ENCODE measurements at regions not wholly inside any gene's neighbourhood (a gene's known extent, or its start where the extent isn't known, plus 50 kb on each side); places are given as distances from the start of the nearest gene placed in this dataset.

DNA sequence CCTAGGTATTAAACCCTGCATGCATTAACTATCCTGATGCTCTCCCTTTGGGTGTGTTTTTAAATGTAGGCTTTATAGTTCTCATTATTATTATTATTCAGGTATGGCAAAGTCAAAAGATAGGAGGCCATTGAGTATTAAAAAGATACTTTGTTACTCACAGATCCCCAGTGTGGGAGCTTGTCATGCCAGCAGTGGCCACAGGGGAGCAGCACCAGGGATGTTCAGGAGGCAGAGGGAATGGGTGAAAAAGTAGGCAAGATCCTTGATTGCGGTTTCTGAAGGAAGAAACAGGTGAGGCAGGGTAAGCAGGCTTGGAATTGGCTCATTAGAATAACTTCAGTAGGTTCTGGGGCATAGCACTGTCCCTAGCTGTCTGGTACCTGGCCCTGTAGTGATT lies 382.2 kb downstream of the MED13L start:
- TF ChIP-seq, protein P1, sequence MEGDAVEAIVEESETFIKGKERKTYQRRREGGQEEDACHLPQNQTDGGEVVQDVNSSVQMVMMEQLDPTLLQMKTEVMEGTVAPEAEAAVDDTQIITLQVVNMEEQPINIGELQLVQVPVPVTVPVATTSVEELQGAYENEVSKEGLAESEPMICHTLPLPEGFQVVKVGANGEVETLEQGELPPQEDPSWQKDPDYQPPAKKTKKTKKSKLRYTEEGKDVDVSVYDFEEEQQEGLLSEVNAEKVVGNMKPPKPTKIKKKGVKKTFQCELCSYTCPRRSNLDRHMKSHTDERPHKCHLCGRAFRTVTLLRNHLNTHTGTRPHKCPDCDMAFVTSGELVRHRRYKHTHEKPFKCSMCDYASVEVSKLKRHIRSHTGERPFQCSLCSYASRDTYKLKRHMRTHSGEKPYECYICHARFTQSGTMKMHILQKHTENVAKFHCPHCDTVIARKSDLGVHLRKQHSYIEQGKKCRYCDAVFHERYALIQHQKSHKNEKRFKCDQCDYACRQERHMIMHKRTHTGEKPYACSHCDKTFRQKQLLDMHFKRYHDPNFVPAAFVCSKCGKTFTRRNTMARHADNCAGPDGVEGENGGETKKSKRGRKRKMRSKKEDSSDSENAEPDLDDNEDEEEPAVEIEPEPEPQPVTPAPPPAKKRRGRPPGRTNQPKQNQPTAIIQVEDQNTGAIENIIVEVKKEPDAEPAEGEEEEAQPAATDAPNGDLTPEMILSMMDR (IDR thresholded peaks at IDR 0.05): peak; percentile 52
- TF ChIP-seq EZH2 (IDR thresholded peaks at IDR 0.05): no peak
